Endometrium (tissue), 2 donors: ENCODE measurements at regions not wholly inside any gene's neighbourhood (a gene's known extent, or its start where the extent isn't known, plus 50 kb on each side); places are given as distances from the start of the nearest gene placed in this dataset.

Experiments used
- FAIRE-seq: peaks from 2 replicates; lab custom pipeline; 2012; peaks lifted over from hg19 to GRCh38; lab: Jason Lieb, UNC
- donor health status: control.
- donor health status: control.

GRCh38 chr13:40433001-40433400, 233.4 kb downstream of the FOXO1 start:
- no peak for FAIRE-seq

GRCh38 chr13:40433577-40433976, 232.9 kb downstream of the FOXO1 start:
- no peak for FAIRE-seq

GRCh38 chr13:40434516-40435397, 231.7 kb downstream of the FOXO1 start:
- no peak for FAIRE-seq

- no peak for FAIRE-seq
Measured at GRCh38 chr13:40438022-40438680, 228.3 kb downstream of the FOXO1 start.

GRCh38 chr13:40438999-40439797, 227.2 kb downstream of the FOXO1 start:
- FAIRE-seq: no peak

- FAIRE-seq: no peak
Measured at GRCh38 chr13:40439928-40440327, 226.5 kb downstream of the FOXO1 start.

- FAIRE-seq: no peak
Measured at GRCh38 chr13:40440990-40441820, 225.2 kb downstream of the FOXO1 start.

- FAIRE-seq: no peak
Measured at GRCh38 chr13:40442231-40442630, 224.2 kb downstream of the FOXO1 start.

GRCh38 chr13:40442826-40443225, 223.6 kb downstream of the FOXO1 start:
- no peak for FAIRE-seq

GRCh38 chr13:40444241-40444640, 222.2 kb downstream of the FOXO1 start:
- FAIRE-seq: no peak

GRCh38 chr13:40445557-40445990, 220.9 kb downstream of the FOXO1 start:
- FAIRE-seq: no peak

- FAIRE-seq: no peak
Measured at GRCh38 chr13:40446365-40446764, 220.1 kb downstream of the FOXO1 start.

- FAIRE-seq: no peak
Measured at GRCh38 chr13:40447857-40448256, 218.6 kb downstream of the FOXO1 start.

- FAIRE-seq: no peak
Measured at GRCh38 chr13:40452038-40452666, 214.3 kb downstream of the FOXO1 start.

- no peak for FAIRE-seq
Measured at GRCh38 chr13:40452741-40453334, 213.6 kb downstream of the FOXO1 start.

- FAIRE-seq: no peak
Measured at GRCh38 chr13:40453351-40454021, 213.0 kb downstream of the FOXO1 start.

- no peak for FAIRE-seq
Measured at GRCh38 chr13:40456397-40456953, 210.0 kb downstream of the FOXO1 start.

- FAIRE-seq: no peak
Measured at GRCh38 chr13:40456979-40457553, 209.4 kb downstream of the FOXO1 start.

- FAIRE-seq: no peak
Measured at GRCh38 chr13:40457929-40458719, 208.3 kb downstream of the FOXO1 start.
